ENCODE measurements at regions not wholly inside any gene's neighbourhood (a gene's known extent, or its start where the extent isn't known, plus 50 kb on each side); places are given as distances from the start of the nearest gene placed in this dataset.

DNA sequence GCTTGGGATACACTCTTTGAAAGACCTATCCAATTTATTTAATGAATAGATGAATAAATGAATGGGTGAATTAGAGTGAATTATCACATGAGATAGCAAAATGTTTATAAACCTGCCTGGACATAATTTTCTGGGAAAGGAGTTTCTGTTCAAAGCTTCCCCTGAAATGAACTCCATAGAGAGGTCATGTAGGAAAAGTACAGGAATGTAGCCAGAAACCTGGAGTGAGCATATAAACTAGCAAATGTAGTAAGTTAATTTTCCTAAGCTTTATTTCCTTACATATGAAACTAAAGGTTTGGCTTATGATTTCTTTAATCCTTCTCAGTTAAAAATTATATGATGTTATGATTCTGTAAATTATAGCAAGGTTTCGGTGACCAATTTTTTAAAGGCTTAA lies 380.3 kb upstream of the RSPO3 start:
- TF ChIP-seq, protein P1, sequence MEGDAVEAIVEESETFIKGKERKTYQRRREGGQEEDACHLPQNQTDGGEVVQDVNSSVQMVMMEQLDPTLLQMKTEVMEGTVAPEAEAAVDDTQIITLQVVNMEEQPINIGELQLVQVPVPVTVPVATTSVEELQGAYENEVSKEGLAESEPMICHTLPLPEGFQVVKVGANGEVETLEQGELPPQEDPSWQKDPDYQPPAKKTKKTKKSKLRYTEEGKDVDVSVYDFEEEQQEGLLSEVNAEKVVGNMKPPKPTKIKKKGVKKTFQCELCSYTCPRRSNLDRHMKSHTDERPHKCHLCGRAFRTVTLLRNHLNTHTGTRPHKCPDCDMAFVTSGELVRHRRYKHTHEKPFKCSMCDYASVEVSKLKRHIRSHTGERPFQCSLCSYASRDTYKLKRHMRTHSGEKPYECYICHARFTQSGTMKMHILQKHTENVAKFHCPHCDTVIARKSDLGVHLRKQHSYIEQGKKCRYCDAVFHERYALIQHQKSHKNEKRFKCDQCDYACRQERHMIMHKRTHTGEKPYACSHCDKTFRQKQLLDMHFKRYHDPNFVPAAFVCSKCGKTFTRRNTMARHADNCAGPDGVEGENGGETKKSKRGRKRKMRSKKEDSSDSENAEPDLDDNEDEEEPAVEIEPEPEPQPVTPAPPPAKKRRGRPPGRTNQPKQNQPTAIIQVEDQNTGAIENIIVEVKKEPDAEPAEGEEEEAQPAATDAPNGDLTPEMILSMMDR (conservative IDR thresholded peaks at IDR 0.05 in 1 of 2, IDR thresholded peaks at IDR 0.05 in 1 of 2; ENCODE audit: extremely low read depth in 1 of 2, insufficient read depth in 1 of 2, low read depth in 1 of 2, low read length in 2 of 2) = no peak
- no peak for TF ChIP-seq EZH2 (IDR thresholded peaks at IDR 0.05; ENCODE audit: borderline replicate concordance, low read length)

Data from mammary epithelial cell (primary cell).